ENCODE measurements at regions not wholly inside any gene's neighbourhood (a gene's known extent, or its start where the extent isn't known, plus 50 kb on each side); places are given as distances from the start of the nearest gene placed in this dataset.
A peak's percentile ranks its signal among the peaks of the same experiment; 100 is the strongest.
"Not testable (repeated sequence)": the region's sequence is repeated elsewhere in the genome, so short reads cannot be mapped to it uniquely, and the experiment has no call there.

GRCh38 chr10:55899472-55900147 is 461.4 kb downstream of the ZWINT start:
- H3K9ac ChIP-seq (replicated peaks in 1 of 4; ENCODE audit: extremely low read depth in 1 of 4, low read depth in 3 of 4, low read length in 3 of 4); H3K27me3 ChIP-seq (replicated peaks in 1 of 4; ENCODE audit: control insufficient read depth in 3 of 4, extremely low read depth in 1 of 4, insufficient read depth in 3 of 4, low read length in 3 of 4); H3K4me1 ChIP-seq (replicated peaks in 1 of 4; ENCODE audit: control insufficient read depth in 3 of 4, insufficient read depth in 4 of 4, low read length in 3 of 4); H4K8ac ChIP-seq (ENCODE audit: extremely low read depth, insufficient read depth, low read length); H2AFZ ChIP-seq (ENCODE audit: low read length); H2BK120ac ChIP-seq (replicated peaks; ENCODE audit: low read depth, low read length); H2BK5ac ChIP-seq (ENCODE audit: low read depth, low read length); H2BK20ac ChIP-seq (ENCODE audit: low read length); H3K23ac ChIP-seq (ENCODE audit: insufficient read length); H3K14ac ChIP-seq (ENCODE audit: insufficient read length); H3K18ac ChIP-seq (ENCODE audit: extremely low read depth, low read length); H2AK5ac ChIP-seq (ENCODE audit: low read depth, low read length); H3K79me2 ChIP-seq (ENCODE audit: control insufficient read depth in 1 of 2, insufficient read depth in 2 of 2, low read length in 2 of 2); H4K20me1 ChIP-seq (replicated peaks in 1 of 2; ENCODE audit: control insufficient read depth in 1 of 2, insufficient read depth in 2 of 2, low read length in 2 of 2); H3K56ac ChIP-seq (replicated peaks; ENCODE audit: insufficient read length, low read depth, low read length); FAIRE-seq; H3K9me3 ChIP-seq (ENCODE audit: insufficient read depth in 2 of 2, low read depth in 1 of 2, low read length in 1 of 2); H3K36me3 ChIP-seq (ENCODE audit: control insufficient read depth in 2 of 4, insufficient read depth in 4 of 4, low read length in 3 of 4); H3K79me1 ChIP-seq (ENCODE audit: low read depth, low read length); H2BK15ac ChIP-seq (ENCODE audit: low read length); H3K27ac ChIP-seq (ENCODE audit: low read depth, low read length); H3K4ac ChIP-seq (replicated peaks; ENCODE audit: insufficient read length, low read depth, low read length); H4K5ac ChIP-seq (ENCODE audit: insufficient read length, low read depth, low read length); H4K91ac ChIP-seq (replicated peaks; ENCODE audit: insufficient read length, low read length); H3K23me2 ChIP-seq (ENCODE audit: low read depth, low read length); POLR2A ChIA-PET (ENCODE audit: partially characterized antibody); H2BK12ac ChIP-seq (ENCODE audit: low read depth, low read length): not testable (repeated sequence)
- H3K4me2 ChIP-seq (ENCODE audit: insufficient read depth in 1 of 2, low read depth in 2 of 2, low read length in 2 of 2): peak overlapping the region; percentile 50 to 59; a peak in 3 of 4 replicates
- DNase-seq (ENCODE audit: low read depth in 1 of 2, low spot score in 2 of 2): peak in 1 of 2 experiments; percentile 67
- WGBS, 2 experiments (ENCODE audit: extremely low coverage in 1 of 2, insufficient coverage in 1 of 2, insufficient read length in 1 of 2, insufficient replicate concordance in 2 of 2, low coverage in 1 of 2, low lambda C conversion rate in 2 of 2, missing lambda C conversion rate in 1 of 2): 13% methylated on average over 25 of the region's 25 CpGs; no CpG with 5 or more reads in 1 of the 2 experiments
- CTCF ChIA-PET (ENCODE audit: partially characterized antibody): interaction anchor here (0.6 kb wide), 1 partner anchor 30 kb away, joined by 3 read pairs; no protein-coding TSS in a partner anchor
- TF ChIP-seq YY1 (IDR thresholded peaks at IDR 0.05; ENCODE audit: low read depth, low read length): peak; percentile 6; the same call in 1 of the 2 replicates
- H3K4me3 ChIP-seq (ENCODE audit: extremely low read depth in 1 of 4, insufficient read depth in 2 of 4, low read depth in 3 of 4, low read length in 4 of 4): peak overlapping the region; percentile 37 to 57 (median 41)

All from H1 (cell line).